MM.1S (cell line): ENCODE measurements at regions not wholly inside any gene's neighbourhood (a gene's known extent, or its start where the extent isn't known, plus 50 kb on each side); places are given as distances from the start of the nearest gene placed in this dataset.
"Not testable (repeated sequence)": the region's sequence is repeated elsewhere in the genome, so short reads cannot be mapped to it uniquely, and the experiment has no call there.

ENCODE experiments used
- DNase-seq: peaks from one replicate; pipeline ENCODE4 v3.0.0-alpha.2; 2015
- H2AFZ ChIP-seq: fragments of 300-600 bp; sonication (generic); 2 replicates; pipeline ENCODE4 v1.6.0; 2016; ENCODE audit warnings: antibody characterized with exemption, low read length
- H3F3A ChIP-seq: fragments of 300-600 bp; sonication (generic); 2 replicates; pipeline ENCODE4 v1.6.1; 2016; ENCODE audit warnings: mild to moderate bottlenecking, antibody characterized with exemption, low read length, moderate library complexity, mixed read lengths; ENCODE audit not compliant: insufficient read depth
- H3K27ac ChIP-seq: fragments of 300-600 bp; sonication (generic); 2 replicates; pipeline ENCODE4 v1.5.1; 2016; ENCODE audit warnings: mild to moderate bottlenecking, low read length
- H3K27me3 ChIP-seq: fragments of 300-600 bp; sonication (generic); replicated peaks from 2 replicates; pipeline ENCODE4 v1.6.0; 2016; ENCODE audit warnings: low read length; ENCODE audit not compliant: insufficient read depth
- H3K36me3 ChIP-seq: fragments of 300-600 bp; sonication (generic); replicated peaks from 2 replicates; pipeline ENCODE4 v1.6.1; 2016; ENCODE audit warnings: mild to moderate bottlenecking, low read length, mixed read lengths; ENCODE audit not compliant: insufficient read depth
- H3K4me1 ChIP-seq: fragments of 300-600 bp; sonication (generic); 2 replicates; pipeline ENCODE4 v1.6.1; 2016; ENCODE audit warnings: low read length, mixed read lengths
- H3K4me2 ChIP-seq: fragments of 300-600 bp; sonication (generic); 2 replicates; pipeline ENCODE4 v1.6.0; 2016; ENCODE audit warnings: low read depth, low read length
- H3K4me3 ChIP-seq: fragments of 300-600 bp; sonication (generic); 2 replicates; pipeline ENCODE4 v1.5.1; 2016; ENCODE audit warnings: low read length, mixed read lengths
- H3K79me2 ChIP-seq: fragments of 300-600 bp; sonication (generic); 2 replicates; pipeline ENCODE4 v1.6.1; 2016; ENCODE audit warnings: mixed run types, low read length, mixed read lengths
- H3K9ac ChIP-seq: fragments of 300-600 bp; sonication (generic); 2 replicates; pipeline ENCODE4 v1.6.1; 2016; ENCODE audit warnings: low read length, mixed read lengths
- H3K9me2 ChIP-seq: fragments of 300-600 bp; sonication (generic); replicated peaks from 2 replicates; pipeline ENCODE4 v1.6.1; 2016; ENCODE audit warnings: mild to moderate bottlenecking, low read length, mixed read lengths; ENCODE audit not compliant: insufficient read depth
- H3K9me3 ChIP-seq: fragments of 300-600 bp; sonication (generic); replicated peaks from 2 replicates; pipeline ENCODE4 v1.6.1; 2016; ENCODE audit warnings: mild to moderate bottlenecking, low read length, mixed read lengths; ENCODE audit not compliant: insufficient read depth
- H4K20me1 ChIP-seq: fragments of 300-600 bp; sonication (generic); 2 replicates; pipeline ENCODE4 v1.6.1; 2016; ENCODE audit warnings: mild to moderate bottlenecking, low read length, moderate library complexity, mixed read lengths; ENCODE audit not compliant: insufficient read depth
- TF ChIP-seq, protein P1 (sequence below): fragments of 300-600 bp; sonication (generic); IDR thresholded peaks from 2 replicates; pipeline ENCODE4 v1.5.1; 2016; ENCODE audit warnings: antibody characterized with exemption, low read length, mixed read lengths

DNA sequence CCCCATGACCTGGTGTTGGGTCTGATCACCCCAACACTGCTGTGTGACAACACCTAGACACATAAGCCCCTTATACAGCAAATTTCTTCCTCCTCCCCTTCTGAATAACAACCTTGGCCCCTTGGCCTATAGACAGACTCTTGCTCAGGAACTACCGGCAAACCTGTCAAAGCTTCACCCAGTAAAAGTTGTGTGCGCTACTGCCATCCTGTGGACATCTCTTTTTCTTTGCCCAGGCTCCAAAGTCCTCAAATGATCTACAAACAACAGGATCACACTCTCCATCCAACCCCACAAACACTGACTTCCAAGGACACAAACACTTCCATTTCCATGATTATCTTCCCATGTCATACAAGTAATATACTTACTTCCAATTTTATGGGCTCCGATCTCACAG, 1265.8 kb downstream of the RPIA start:
- not testable (repeated sequence) for H3K9me3 ChIP-seq, H3K4me2 ChIP-seq, H3K4me3 ChIP-seq, H3F3A ChIP-seq, H3K4me1 ChIP-seq, H2AFZ ChIP-seq, H4K20me1 ChIP-seq, H3K36me3 ChIP-seq, H3K27ac ChIP-seq, H3K9me2 ChIP-seq, H3K27me3 ChIP-seq, H3K9ac ChIP-seq, H3K79me2 ChIP-seq
- peak; percentile 48 for DNase-seq
- TF ChIP-seq, protein P1, sequence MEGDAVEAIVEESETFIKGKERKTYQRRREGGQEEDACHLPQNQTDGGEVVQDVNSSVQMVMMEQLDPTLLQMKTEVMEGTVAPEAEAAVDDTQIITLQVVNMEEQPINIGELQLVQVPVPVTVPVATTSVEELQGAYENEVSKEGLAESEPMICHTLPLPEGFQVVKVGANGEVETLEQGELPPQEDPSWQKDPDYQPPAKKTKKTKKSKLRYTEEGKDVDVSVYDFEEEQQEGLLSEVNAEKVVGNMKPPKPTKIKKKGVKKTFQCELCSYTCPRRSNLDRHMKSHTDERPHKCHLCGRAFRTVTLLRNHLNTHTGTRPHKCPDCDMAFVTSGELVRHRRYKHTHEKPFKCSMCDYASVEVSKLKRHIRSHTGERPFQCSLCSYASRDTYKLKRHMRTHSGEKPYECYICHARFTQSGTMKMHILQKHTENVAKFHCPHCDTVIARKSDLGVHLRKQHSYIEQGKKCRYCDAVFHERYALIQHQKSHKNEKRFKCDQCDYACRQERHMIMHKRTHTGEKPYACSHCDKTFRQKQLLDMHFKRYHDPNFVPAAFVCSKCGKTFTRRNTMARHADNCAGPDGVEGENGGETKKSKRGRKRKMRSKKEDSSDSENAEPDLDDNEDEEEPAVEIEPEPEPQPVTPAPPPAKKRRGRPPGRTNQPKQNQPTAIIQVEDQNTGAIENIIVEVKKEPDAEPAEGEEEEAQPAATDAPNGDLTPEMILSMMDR: peak; percentile 31

DNA sequence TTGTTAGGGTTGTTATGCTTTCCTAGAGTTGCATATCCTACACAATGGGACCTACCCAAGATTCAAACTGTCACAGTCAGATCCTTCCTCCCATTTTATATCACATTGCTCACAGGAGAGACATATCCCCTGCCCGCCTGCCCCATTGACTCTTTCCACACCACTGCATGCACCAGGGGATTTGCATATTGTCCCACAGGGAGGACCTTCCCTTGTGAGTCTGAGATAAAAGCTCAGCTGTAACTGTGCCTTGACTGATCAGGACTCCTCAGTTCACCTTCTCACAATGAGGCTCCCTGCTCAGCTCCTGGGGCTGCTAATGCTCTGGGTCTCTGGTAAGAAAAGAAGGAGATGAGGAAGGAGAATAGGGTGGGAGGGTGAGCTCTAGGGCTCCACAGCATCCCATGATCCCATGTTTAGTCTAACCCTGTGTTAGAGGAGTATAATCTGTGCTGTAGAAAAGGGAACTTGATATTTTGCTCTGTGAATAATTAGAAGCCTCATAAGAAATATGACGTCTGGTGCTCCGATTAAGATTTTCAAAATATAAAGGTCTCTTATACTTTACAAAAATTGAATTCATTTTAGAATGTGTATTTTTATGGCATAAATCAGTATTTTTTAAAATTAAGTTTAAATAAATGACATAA, 1268.4 kb downstream of the RPIA start:
- not testable (repeated sequence) for H3K9me3 ChIP-seq, H3F3A ChIP-seq, H3K27me3 ChIP-seq, H3K4me3 ChIP-seq, H3K79me2 ChIP-seq, H3K4me2 ChIP-seq, H2AFZ ChIP-seq, H3K9ac ChIP-seq, H4K20me1 ChIP-seq, H3K9me2 ChIP-seq, DNase-seq, H3K4me1 ChIP-seq, H3K36me3 ChIP-seq, H3K27ac ChIP-seq

DNA sequence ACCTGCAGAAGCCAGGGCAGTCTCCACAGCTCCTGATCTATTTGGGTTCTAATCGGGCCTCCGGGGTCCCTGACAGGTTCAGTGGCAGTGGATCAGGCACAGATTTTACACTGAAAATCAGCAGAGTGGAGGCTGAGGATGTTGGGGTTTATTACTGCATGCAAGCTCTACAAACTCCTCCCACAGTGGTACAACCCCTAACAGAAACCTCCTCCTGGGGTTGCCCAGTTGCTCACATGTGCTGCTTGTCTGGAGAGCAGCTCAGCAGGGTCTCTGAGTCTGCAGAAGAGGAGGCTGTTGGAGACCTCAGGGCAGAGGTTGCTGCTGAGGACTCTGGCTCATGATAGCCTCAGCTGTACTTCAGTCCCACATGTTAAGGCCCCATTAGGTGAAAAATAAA, 1269.1 kb downstream of the RPIA start:
- H3K9me3 ChIP-seq, H3F3A ChIP-seq, H3K27ac ChIP-seq, H3K9me2 ChIP-seq, H3K4me2 ChIP-seq, H3K27me3 ChIP-seq, DNase-seq, H3K36me3 ChIP-seq, H3K79me2 ChIP-seq, H3K4me3 ChIP-seq, H2AFZ ChIP-seq, H3K9ac ChIP-seq, H3K4me1 ChIP-seq, H4K20me1 ChIP-seq: not testable (repeated sequence)

DNA sequence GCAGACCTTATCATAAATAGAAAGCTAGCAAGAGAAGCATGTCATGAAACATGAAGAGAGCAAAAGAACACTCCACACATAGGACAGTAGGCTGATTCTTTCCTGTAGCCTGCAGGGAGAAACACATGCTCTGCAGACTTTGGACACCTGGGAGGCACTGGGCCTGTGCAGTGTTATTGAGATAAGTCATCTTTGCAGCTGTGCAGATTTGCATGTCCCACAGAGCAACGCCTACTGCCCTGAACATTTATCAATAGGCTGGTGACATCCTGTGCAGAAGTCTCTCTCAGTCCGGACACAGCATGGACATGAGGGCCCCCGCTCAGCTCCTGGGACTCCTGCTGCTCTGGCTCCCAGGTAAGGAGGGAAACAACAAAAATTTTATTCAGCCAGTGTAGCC, 1277.1 kb downstream of the RPIA start:
- not testable (repeated sequence) for H3K4me1 ChIP-seq, H3F3A ChIP-seq, H2AFZ ChIP-seq, H3K27ac ChIP-seq, H3K9ac ChIP-seq, H3K36me3 ChIP-seq, H3K9me3 ChIP-seq, H3K9me2 ChIP-seq, H3K4me3 ChIP-seq, DNase-seq, H3K79me2 ChIP-seq, H3K4me2 ChIP-seq, H4K20me1 ChIP-seq, H3K27me3 ChIP-seq

DNA sequence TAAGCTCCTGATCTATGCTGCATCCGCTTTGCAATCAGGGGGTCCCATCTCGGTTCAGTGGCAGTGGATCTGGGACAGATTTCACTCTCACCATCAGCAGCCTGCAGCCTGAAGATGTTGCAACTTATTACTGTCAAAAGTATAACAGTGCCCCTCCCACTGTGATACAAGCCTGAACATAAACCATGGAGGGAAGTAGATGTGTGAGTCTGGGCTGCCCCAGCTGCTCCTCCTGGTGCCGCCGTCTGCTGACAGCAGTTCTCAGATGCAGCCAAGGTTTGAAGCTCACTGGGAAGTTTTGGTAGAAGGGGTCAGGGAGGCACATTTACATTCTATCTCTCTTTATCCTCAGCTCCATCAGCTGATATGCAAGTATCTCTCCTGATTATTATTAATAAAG, 1277.7 kb downstream of the RPIA start:
- not testable (repeated sequence) for H3K4me1 ChIP-seq, H4K20me1 ChIP-seq, H3K4me2 ChIP-seq, DNase-seq, H3F3A ChIP-seq, H3K79me2 ChIP-seq, H3K36me3 ChIP-seq, H3K27ac ChIP-seq, H3K4me3 ChIP-seq, H3K9me3 ChIP-seq, H3K9ac ChIP-seq, H3K27me3 ChIP-seq, H2AFZ ChIP-seq, H3K9me2 ChIP-seq

DNA sequence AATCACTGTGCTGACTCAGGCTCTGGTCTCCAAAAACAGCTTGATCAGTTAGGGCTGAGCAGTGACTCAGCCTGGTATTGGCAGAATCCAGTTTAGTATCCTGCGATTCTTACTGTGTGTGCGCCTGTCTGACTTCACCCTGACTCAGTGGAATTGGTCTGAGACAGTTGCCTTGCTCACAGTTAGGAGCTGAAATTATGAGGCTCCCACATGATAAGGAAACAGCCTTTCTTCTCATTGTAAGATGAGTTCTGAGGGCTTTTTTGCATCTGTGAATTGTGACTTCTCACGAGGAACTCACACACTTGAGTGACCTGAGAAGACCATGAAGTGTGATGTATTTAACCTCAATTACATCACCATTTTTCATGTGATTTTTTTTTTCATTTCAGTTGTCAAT, 1282.4 kb downstream of the RPIA start:
- not testable (repeated sequence) for H3K9me3 ChIP-seq, H4K20me1 ChIP-seq, H2AFZ ChIP-seq, H3K36me3 ChIP-seq, H3F3A ChIP-seq, H3K79me2 ChIP-seq, H3K9ac ChIP-seq, H3K9me2 ChIP-seq, H3K4me3 ChIP-seq, H3K27me3 ChIP-seq, H3K4me2 ChIP-seq, DNase-seq, H3K27ac ChIP-seq, H3K4me1 ChIP-seq

DNA sequence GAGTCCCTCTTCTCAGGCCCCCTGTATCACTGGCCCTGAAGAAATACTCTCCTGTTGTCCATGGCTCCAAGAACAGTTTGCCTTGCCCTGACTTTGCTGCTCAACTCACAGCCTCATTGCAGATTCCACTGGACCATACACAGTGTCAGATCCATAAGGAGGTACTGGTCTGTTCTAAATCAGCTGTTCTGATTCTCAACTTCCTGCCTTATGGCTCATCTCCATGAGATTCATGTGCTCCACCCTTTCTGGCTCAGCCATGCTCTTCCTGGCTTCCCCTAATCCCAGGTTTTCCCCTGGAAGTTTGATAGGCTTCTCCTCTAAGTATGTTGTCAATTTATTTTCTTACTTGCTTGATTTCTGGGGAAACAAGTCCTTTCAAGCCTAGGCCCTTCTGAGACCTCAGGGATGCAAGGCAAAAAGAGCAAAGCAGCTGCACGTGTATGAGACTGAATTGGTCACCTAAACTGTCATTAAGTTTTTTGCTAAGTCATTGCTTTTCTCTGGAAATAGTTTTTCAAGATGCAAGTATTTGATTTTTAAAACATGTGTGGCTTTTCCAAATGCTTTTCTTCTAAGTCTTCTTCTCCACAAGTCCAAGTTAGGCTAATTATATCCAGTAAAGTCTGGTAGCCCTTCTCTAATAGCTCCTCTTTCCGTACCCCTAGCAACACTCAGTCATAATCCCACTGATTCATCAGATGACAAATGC, 1288.5 kb downstream of the RPIA start:
- not testable (repeated sequence) for H3K36me3 ChIP-seq, H3K9me3 ChIP-seq, H3F3A ChIP-seq, DNase-seq, H3K4me3 ChIP-seq, H3K9me2 ChIP-seq, H4K20me1 ChIP-seq, H3K27me3 ChIP-seq, H3K4me1 ChIP-seq, H3K4me2 ChIP-seq, H3K9ac ChIP-seq, H2AFZ ChIP-seq, H3K79me2 ChIP-seq, H3K27ac ChIP-seq
